ENCODE measurements at regions not wholly inside any gene's neighbourhood (a gene's known extent, or its start where the extent isn't known, plus 50 kb on each side); places are given as distances from the start of the nearest gene placed in this dataset.

GRCh38 chr6:81340946-81341345 lies 411.5 kb downstream of the TENT5A start:
- Histone ChIP-seq H3K4me1 (no peaks in the 10 kb centered on the region), H3K9me3 (no peaks in the 10 kb centered on the region), H3K27me3 (no peaks in the 10 kb centered on the region), H3K36me3 (no peaks in the 10 kb centered on the region), H3K4me3 (no peak overlapping the region), H3K27ac (no peak overlapping the region)
- TF ChIP-seq CTCF (IDR thresholded peaks at IDR 0.05): no peak
- ATAC-seq (no peak), DNase-seq (no peak)
- intact Hi-C loops (cut with DNase I): no loop called here

- H3K36me3 ChIP-seq: no peaks in the 10 kb centered on the region
- no peak for DNase-seq
- no peaks in the 10 kb centered on the region for H3K4me1 ChIP-seq
- TF ChIP-seq CTCF (IDR thresholded peaks at IDR 0.05): no peak
- H3K9me3 ChIP-seq: no peaks in the 10 kb centered on the region
- intact Hi-C loops (cut with DNase I): no loop called here
- no peak overlapping the region for H3K4me3 ChIP-seq
- no peaks in the 10 kb centered on the region for H3K27me3 ChIP-seq
- H3K27ac ChIP-seq: no peak overlapping the region
- no peak for ATAC-seq
Measured at GRCh38 chr6:81331526-81331925, 421.0 kb downstream of the TENT5A start.

DNA sequence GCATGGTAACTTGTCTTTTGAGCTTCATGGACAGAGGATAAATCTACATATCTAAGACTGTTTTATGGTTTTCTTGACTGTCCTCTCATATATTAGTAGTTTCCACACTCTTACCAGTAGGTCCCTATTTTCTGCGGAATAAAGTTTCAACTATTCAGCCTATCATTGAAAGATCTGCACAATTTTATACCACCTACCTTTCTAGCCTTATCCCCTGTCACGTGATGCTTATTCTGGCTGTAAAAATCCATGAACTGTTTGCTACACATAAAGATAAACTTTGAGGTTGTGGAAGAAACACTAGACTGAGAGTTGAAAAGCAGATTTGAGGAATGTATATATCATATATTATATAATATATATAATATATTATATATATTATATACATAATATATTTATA lies 423.8 kb downstream of the TENT5A start:
- no peaks in the 10 kb centered on the region for H3K4me1 ChIP-seq
- no peak for ATAC-seq

GRCh38 chr6:81326881-81327561 lies 425.5 kb downstream of the TENT5A start:
- no peaks in the 10 kb centered on the region for H3K9me3 ChIP-seq
- H3K27ac ChIP-seq: no peak overlapping the region
- no peaks in the 10 kb centered on the region for H3K27me3 ChIP-seq
- TF ChIP-seq CTCF (IDR thresholded peaks at IDR 0.05): no peak
- H3K4me1 ChIP-seq: no peaks in the 10 kb centered on the region
- no peak for DNase-seq
- H3K36me3 ChIP-seq: no peaks in the 10 kb centered on the region
- no peak for ATAC-seq
- H3K4me3 ChIP-seq: no peak overlapping the region
- intact Hi-C loops (cut with DNase I): no loop called here

More for the DNA sequence above, 423.8 kb downstream of the TENT5A start:
- H3K27ac ChIP-seq: no peak overlapping the region
- no peaks in the 10 kb centered on the region for H3K27me3 ChIP-seq
- no peak for DNase-seq
- no peak overlapping the region for H3K4me3 ChIP-seq
- H3K36me3 ChIP-seq: no peaks in the 10 kb centered on the region
- intact Hi-C loops (cut with DNase I): no loop called here
- TF ChIP-seq CTCF (IDR thresholded peaks at IDR 0.05): no peak
- H3K9me3 ChIP-seq: no peaks in the 10 kb centered on the region

DNA sequence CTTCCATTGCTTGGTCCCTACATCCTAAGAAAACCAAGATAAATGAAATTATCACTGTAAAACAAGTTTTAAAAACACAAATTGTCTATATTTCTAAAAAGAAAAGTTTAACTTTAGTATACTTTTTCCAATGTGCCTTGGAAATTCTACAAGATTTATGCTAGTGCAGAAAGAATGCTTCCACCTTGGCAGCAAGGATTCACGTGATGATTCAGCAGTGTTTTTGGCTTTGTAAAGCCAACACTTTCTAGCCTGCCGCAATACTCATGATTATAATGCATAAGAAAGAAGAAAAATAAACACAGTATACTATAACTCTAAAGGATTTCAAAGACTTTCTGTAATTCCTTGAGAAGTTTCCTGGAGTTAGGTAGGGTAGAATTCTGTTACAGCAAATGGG lies 442.7 kb downstream of the TENT5A start:
- no peaks in the 10 kb centered on the region for H3K36me3 ChIP-seq
- H3K4me1 ChIP-seq: no peaks in the 10 kb centered on the region
- no peaks in the 10 kb centered on the region for H3K9me3 ChIP-seq
- intact Hi-C loops (cut with DNase I): no loop called here
- DNase-seq (no peak), ATAC-seq (no peak)
- H3K27me3 ChIP-seq: no peaks in the 10 kb centered on the region
- H3K27ac ChIP-seq: no peak overlapping the region
- TF ChIP-seq CTCF (IDR thresholded peaks at IDR 0.05): no peak
- H3K4me3 ChIP-seq: no peak overlapping the region

Data from upper lobe of right lung (tissue), 1 donor.